Epithelial cell of proximal tubule (primary cell): ENCODE measurements at regions not wholly inside any gene's neighbourhood (a gene's known extent, or its start where the extent isn't known, plus 50 kb on each side); places are given as distances from the start of the nearest gene placed in this dataset.

Experiments used
- DNase-seq: peaks from one replicate; pipeline ENCODE4 v3.0.0-alpha.2; 2011; ENCODE audit warnings: low read depth
- H3K4me3 ChIP-seq: 2 replicates; pipeline ENCODE4 v1.5.1; 2011; ENCODE audit warnings: low read depth, mild to moderate bottlenecking, low read length
- CTCF ChIP-seq: conservative IDR thresholded peaks from 2 replicates; pipeline ENCODE4 v1.5.1; 2012; ENCODE audit warnings: low read depth, mild to moderate bottlenecking, low read length

DNA sequence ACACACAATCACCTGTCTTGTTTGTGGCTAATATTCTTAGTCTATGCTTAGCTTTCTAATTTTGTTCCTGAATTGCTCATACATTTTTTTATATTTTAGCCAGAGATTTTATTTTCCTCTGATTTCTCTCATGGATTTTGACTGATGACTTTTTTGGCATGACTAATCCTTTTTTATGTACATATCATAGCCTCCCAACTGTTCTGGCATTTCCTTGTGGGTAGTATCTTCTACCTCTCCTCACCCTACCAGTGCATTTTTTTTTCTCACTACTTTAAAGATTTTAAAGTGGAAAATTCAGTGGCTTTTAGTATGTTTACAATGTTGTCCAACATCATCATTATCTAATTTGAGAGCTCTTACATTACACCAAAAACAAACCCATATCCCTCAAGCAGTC, 84.4 kb upstream of the TENM4 start:
- TF ChIP-seq CTCF = no peak
- DNase-seq = no peak
- H3K4me3 ChIP-seq = no peak overlapping the region

- no peak for DNase-seq
- TF ChIP-seq CTCF = no peak
Observed at GRCh38 chr11:79522626-79523025, 81.8 kb upstream of the TENM4 start.

GRCh38 chr11:79520086-79520485, 79.3 kb upstream of the TENM4 start:
- no peak overlapping the region for H3K4me3 ChIP-seq
- TF ChIP-seq CTCF = no peak

More at GRCh38 chr11:79522626-79523025, 81.8 kb upstream of the TENM4 start:
- H3K4me3 ChIP-seq = no peak overlapping the region

GRCh38 chr11:79515781-79516180, 75.0 kb upstream of the TENM4 start:
- no peak overlapping the region for H3K4me3 ChIP-seq
- TF ChIP-seq CTCF = no peak
- no peak for DNase-seq

More at GRCh38 chr11:79520086-79520485, 79.3 kb upstream of the TENM4 start:
- no peak for DNase-seq

GRCh38 chr11:79514695-79515094, 73.9 kb upstream of the TENM4 start:
- no peak for TF ChIP-seq CTCF
- H3K4me3 ChIP-seq = no peak overlapping the region
- no peak for DNase-seq

DNA sequence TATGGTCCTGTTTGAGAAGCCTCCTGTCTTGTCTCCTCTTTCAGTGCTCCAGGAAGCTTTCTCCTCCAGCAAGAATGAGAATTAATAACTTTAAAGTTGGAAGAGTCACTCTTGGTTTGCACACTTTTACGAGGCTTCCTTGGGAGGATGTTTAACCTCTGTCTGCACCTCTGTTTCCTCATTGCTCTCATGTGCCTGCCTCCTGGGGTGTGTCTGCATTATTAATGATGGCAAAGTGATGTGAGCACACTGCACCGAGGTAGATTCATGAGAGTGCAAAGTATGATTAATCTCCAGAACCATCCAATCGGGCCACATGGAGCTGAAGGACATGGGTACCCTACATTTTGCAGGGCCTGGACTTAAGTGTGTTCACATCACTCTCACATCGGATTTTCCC, 73.5 kb upstream of the TENM4 start:
- TF ChIP-seq CTCF = no peak
- no peak overlapping the region for H3K4me3 ChIP-seq
- no peak for DNase-seq

GRCh38 chr11:79512706-79513469, 72.1 kb upstream of the TENM4 start:
- DNase-seq = no peak
- no peak overlapping the region for H3K4me3 ChIP-seq
- no peak for TF ChIP-seq CTCF
